H1 (cell line): ENCODE measurements at regions not wholly inside any gene's neighbourhood (a gene's known extent, or its start where the extent isn't known, plus 50 kb on each side); places are given as distances from the start of the nearest gene placed in this dataset.

Source experiments
- CTCF ChIA-PET: fragments of 300-600 bp; sonication (Branson Sonifier 250); formaldehyde crosslinking; loops from one replicate; lab custom pipeline; 2021; ENCODE audit not compliant: partially characterized antibody; lab: Charles Lee
- POLR2A ChIA-PET: fragments of 300-600 bp; sonication (Branson Sonifier 250); formaldehyde crosslinking; loops from one replicate; lab custom pipeline; 2021; ENCODE audit warnings: inconsistent platforms; ENCODE audit not compliant: partially characterized antibody; lab: Charles Lee
- DNase-seq, 2 experiments: peaks; one replicate each; pipeline versions ENCODE4 v3.0.0 to v3.0.0-alpha.2; 2010 to 2022; ENCODE audit warnings: low spot score in 2 of 2, low read depth in 1 of 2, mixed read lengths in 1 of 2
- FAIRE-seq: peaks from 2 replicates; lab custom pipeline; 2011; peaks lifted over from hg19 to GRCh38; lab: Jason Lieb, UNC
- H2AFZ ChIP-seq: 2 replicates; pipeline ENCODE4 v1.8.1; 2012; ENCODE audit warnings: low read length, inconsistent platforms
- H2AK5ac ChIP-seq: 2 replicates; pipeline ENCODE4 v1.6.1; 2013; ENCODE audit warnings: low read depth, low read length
- H2BK120ac ChIP-seq: replicated peaks from 2 replicates; pipeline ENCODE3; 2013; ENCODE audit warnings: low read depth, low read length, inconsistent platforms
- H2BK12ac ChIP-seq: 2 replicates; pipeline ENCODE4 v1.6.1; 2013; ENCODE audit warnings: low read depth, low read length
- H2BK15ac ChIP-seq: 2 replicates; pipeline ENCODE4 v1.6.1; 2013; ENCODE audit warnings: low read length
- H2BK20ac ChIP-seq: 2 replicates; pipeline ENCODE4 v1.6.1; 2013; ENCODE audit warnings: low read length
- H2BK5ac ChIP-seq: 2 replicates; pipeline ENCODE4 v1.6.1; 2013; ENCODE audit warnings: low read depth, low read length
- H3K14ac ChIP-seq: 2 replicates; pipeline ENCODE4 v1.6.1; 2013; ENCODE audit warnings: inconsistent platforms; ENCODE audit not compliant: insufficient read length
- H3K18ac ChIP-seq: 2 replicates; pipeline ENCODE4 v1.6.1; 2013; ENCODE audit warnings: low read length; ENCODE audit errors: extremely low read depth
- H3K23ac ChIP-seq: 2 replicates; pipeline ENCODE4 v1.6.1; 2013; ENCODE audit warnings: inconsistent platforms; ENCODE audit not compliant: insufficient read length
- H3K23me2 ChIP-seq: 2 replicates; pipeline ENCODE4 v1.6.1; 2013; ENCODE audit warnings: low read depth, low read length
- H3K27ac ChIP-seq: 2 replicates; pipeline ENCODE4 v1.6.1; 2011; ENCODE audit warnings: low read depth, low read length, inconsistent platforms
- H3K27me3 ChIP-seq, 4 experiments: replicated peaks in 1 of 4; 1 replicate in 1 of 4; 2 replicates in 3 of 4; pipeline versions ENCODE4 v1.6.1 to v1.8.1; 2011 to 2013; ENCODE audit warnings: low read length in 3 of 4, mild to moderate bottlenecking in 3 of 4, inconsistent platforms in 2 of 4, mixed read lengths in 2 of 4, moderate library complexity in 1 of 4; ENCODE audit not compliant: control insufficient read depth in 3 of 4, insufficient read depth in 3 of 4; ENCODE audit errors: extremely low read depth in 1 of 4
- H3K36me3 ChIP-seq, 4 experiments: 2 replicates each; pipeline versions ENCODE4 v1.6.1 to v1.8.1; 2011 to 2013; ENCODE audit warnings: mild to moderate bottlenecking in 4 of 4, low read length in 3 of 4, moderate library complexity in 2 of 4, control low read depth in 1 of 4, inconsistent platforms in 1 of 4; ENCODE audit not compliant: insufficient read depth in 4 of 4, control insufficient read depth in 2 of 4
- H3K4ac ChIP-seq: replicated peaks from 2 replicates; pipeline ENCODE3; 2013; ENCODE audit warnings: low read length, low read depth, mixed read lengths, inconsistent platforms; ENCODE audit not compliant: insufficient read length
- H3K4me1 ChIP-seq, 4 experiments: replicated peaks in 1 of 4; 1 replicate in 1 of 4; 2 replicates in 3 of 4; pipeline versions ENCODE4 v1.6.1 to v1.8.1; 2011 to 2013; ENCODE audit warnings: low read length in 3 of 4, inconsistent platforms in 2 of 4, mixed read lengths in 1 of 4; ENCODE audit not compliant: insufficient read depth in 4 of 4, control insufficient read depth in 3 of 4
- H3K4me2 ChIP-seq, 2 experiments: 2 replicates each; pipeline versions ENCODE4 v1.6.1 to v1.8.1; 2011 to 2013; ENCODE audit warnings: low read depth in 2 of 2, low read length in 2 of 2, control low read depth in 1 of 2, inconsistent platforms in 1 of 2, mild to moderate bottlenecking in 1 of 2; ENCODE audit not compliant: insufficient read depth in 1 of 2
- H3K4me3 ChIP-seq, 4 experiments: fragments of 200-600, 300-600 bp in 1 of 4; sonication (generic), shearing (Covaris generic), sonication (Bioruptor Twin) in 1 of 4; 2 replicates each; pipeline versions ENCODE4 v1.5.1 to v1.8.1; 2011 to 2016; ENCODE audit warnings: low read length in 4 of 4, low read depth in 3 of 4, control low read depth in 2 of 4, inconsistent platforms in 2 of 4, mild to moderate bottlenecking in 2 of 4, mixed read lengths in 1 of 4, moderate library complexity in 1 of 4; ENCODE audit not compliant: insufficient read depth in 2 of 4; ENCODE audit errors: extremely low read depth in 1 of 4
- H3K56ac ChIP-seq: replicated peaks from 2 replicates; pipeline ENCODE3; 2013; ENCODE audit warnings: low read depth, mild to moderate bottlenecking, mixed read lengths, low read length, inconsistent platforms; ENCODE audit not compliant: insufficient read length
- H3K79me1 ChIP-seq: 2 replicates; pipeline ENCODE4 v1.6.1; 2013; ENCODE audit warnings: low read depth, low read length, control low read depth
- H3K79me2 ChIP-seq, 2 experiments: 2 replicates each; pipeline versions ENCODE4 v1.6.1 to v1.8.1; 2012 to 2013; ENCODE audit warnings: low read length in 2 of 2, mild to moderate bottlenecking in 2 of 2, inconsistent platforms in 1 of 2; ENCODE audit not compliant: insufficient read depth in 2 of 2, control insufficient read depth in 1 of 2
- H3K9ac ChIP-seq, 4 experiments: replicated peaks in 1 of 4; 1 replicate in 1 of 4; 2 replicates in 3 of 4; pipeline versions ENCODE4 v1.6.1 to v1.8.1; 2011 to 2013; ENCODE audit warnings: low read depth in 3 of 4, low read length in 3 of 4, control low read depth in 2 of 4, mild to moderate bottlenecking in 2 of 4, moderate library complexity in 2 of 4, inconsistent platforms in 1 of 4; ENCODE audit errors: extremely low read depth in 1 of 4
- H3K9me3 ChIP-seq, 2 experiments: 2 replicates each; pipeline versions ENCODE4 v1.6.1 to v1.8.1; 2012 to 2013; ENCODE audit warnings: mild to moderate bottlenecking in 2 of 2, moderate library complexity in 2 of 2, control low read depth in 1 of 2, inconsistent platforms in 1 of 2, low read depth in 1 of 2, low read length in 1 of 2, mixed read lengths in 1 of 2; ENCODE audit not compliant: insufficient read depth in 2 of 2
- H4K20me1 ChIP-seq, 2 experiments: replicated peaks in 1 of 2; 2 replicates each; pipeline versions ENCODE3 to v1.8.1; 2011 to 2013; ENCODE audit warnings: inconsistent platforms in 2 of 2, low read length in 2 of 2, mild to moderate bottlenecking in 1 of 2; ENCODE audit not compliant: insufficient read depth in 2 of 2, control insufficient read depth in 1 of 2
- H4K5ac ChIP-seq: 2 replicates; pipeline ENCODE4 v1.6.1; 2013; ENCODE audit warnings: low read length, low read depth, mixed read lengths, inconsistent platforms; ENCODE audit not compliant: insufficient read length
- H4K8ac ChIP-seq: 2 replicates; pipeline ENCODE4 v1.8.0; 2013; ENCODE audit warnings: mild to moderate bottlenecking, moderate library complexity, low read length, inconsistent platforms; ENCODE audit not compliant: insufficient read depth; ENCODE audit errors: extremely low read depth
- H4K91ac ChIP-seq: replicated peaks from 2 replicates; pipeline ENCODE3; 2013; ENCODE audit warnings: low read length, mixed read lengths, inconsistent platforms; ENCODE audit not compliant: insufficient read length
- CHD1 ChIP-seq: IDR thresholded peaks from 2 replicates; pipeline ENCODE4 v1.6.1; 2012; ENCODE audit warnings: low read depth, low read length, improper control_type of control experiment
- EGR1 ChIP-seq: IDR thresholded peaks from 2 replicates; pipeline ENCODE4 v1.6.1; 2011; ENCODE audit warnings: low read depth, low read length, borderline replicate concordance
- EZH2 ChIP-seq: fragments of 200-600 bp; sonication (generic); IDR thresholded peaks from 2 replicates; pipeline ENCODE4 v1.7.1; 2012; ENCODE audit warnings: low read depth, mild to moderate bottlenecking, moderate library complexity, low read length, inconsistent platforms; ENCODE audit not compliant: severe bottlenecking
- FOSL1 ChIP-seq: IDR thresholded peaks from 2 replicates; pipeline ENCODE4 v1.6.1; 2011; ENCODE audit warnings: mild to moderate bottlenecking, low read depth, low read length, moderate library complexity; ENCODE audit not compliant: insufficient read depth
- GTF2F1 ChIP-seq: IDR thresholded peaks from 2 replicates; pipeline ENCODE4 v1.6.1; 2012; ENCODE audit warnings: low read depth, low read length, improper control_type of control experiment, borderline replicate concordance
- JUN ChIP-seq: IDR thresholded peaks from 2 replicates; pipeline ENCODE4 v1.6.1; 2011; ENCODE audit warnings: low read depth, mild to moderate bottlenecking, improper control_type of control experiment, low read length
- PHF8 ChIP-seq: fragments of 200-600 bp; sonication (generic); conservative IDR thresholded peaks from 2 replicates; pipeline ENCODE4 v1.7.1; 2012; ENCODE audit warnings: low read depth, mild to moderate bottlenecking, inconsistent platforms, low read length, moderate library complexity
- POLR2A ChIP-seq, 2 experiments: IDR thresholded peaks; 1 replicate in 1 of 2; 2 replicates in 1 of 2; pipeline ENCODE4 v1.6.1; 2011; ENCODE audit warnings: low read depth in 2 of 2, low read length in 2 of 2, mild to moderate bottlenecking in 2 of 2; ENCODE audit errors: control extremely low read depth in 1 of 2
- POU5F1 ChIP-seq: IDR thresholded peaks from 2 replicates; pipeline ENCODE4 v1.6.1; 2011; ENCODE audit warnings: low read depth, mild to moderate bottlenecking, low read length, moderate library complexity
- RFX5 ChIP-seq: IDR thresholded peaks from 2 replicates; pipeline ENCODE4 v1.6.1; 2011; ENCODE audit warnings: low read depth, low read length, improper control_type of control experiment, borderline replicate concordance
- SIN3A ChIP-seq, 2 experiments: IDR thresholded peaks in 1 of 2; conservative IDR thresholded peaks in 1 of 2; 2 replicates each; pipeline ENCODE4 v1.6.1; 2011 to 2012; ENCODE audit warnings: low read length in 2 of 2, improper control_type of control experiment in 1 of 2, low read depth in 1 of 2, mild to moderate bottlenecking in 1 of 2
- SIX5 ChIP-seq: IDR thresholded peaks from 2 replicates; pipeline ENCODE4 v1.6.1; 2011; ENCODE audit warnings: mild to moderate bottlenecking, low read depth, low read length
- TAF7 ChIP-seq: optimal IDR thresholded peaks from 2 replicates; pipeline ENCODE3; 2011; ENCODE audit warnings: low read depth, mild to moderate bottlenecking, inconsistent platforms, low read length, moderate library complexity, borderline replicate concordance
- ZNF274 ChIP-seq: IDR thresholded peaks from 2 replicates; pipeline ENCODE4 v1.7.0; 2012; ENCODE audit warnings: low read length, borderline replicate concordance; ENCODE audit errors: extremely low read depth
- WGBS, 2 experiments: shearing (Covaris generic) in 1 of 2; methylation state at CpG; one replicate each; pipeline versions ENCODE4 v1.1.6 to v1.1.7; 2013 to 2015; ENCODE audit warnings: low lambda C conversion rate in 2 of 2, mixed read lengths in 2 of 2, inconsistent platforms in 1 of 2, low coverage in 1 of 2, missing lambda C conversion rate in 1 of 2; ENCODE audit not compliant: insufficient replicate concordance in 2 of 2, insufficient coverage in 1 of 2, insufficient read length in 1 of 2; ENCODE audit errors: extremely low coverage in 1 of 2, missing lambda C conversion rate in 1 of 2; 5-methylcytosine and 5-hydroxymethylcytosine counted together
- TF ChIP-seq, protein P1 (sequence below): IDR thresholded peaks from 2 replicates; pipeline ENCODE4 v1.6.1; 2011; ENCODE audit warnings: low read length, improper control_type of control experiment

DNA sequence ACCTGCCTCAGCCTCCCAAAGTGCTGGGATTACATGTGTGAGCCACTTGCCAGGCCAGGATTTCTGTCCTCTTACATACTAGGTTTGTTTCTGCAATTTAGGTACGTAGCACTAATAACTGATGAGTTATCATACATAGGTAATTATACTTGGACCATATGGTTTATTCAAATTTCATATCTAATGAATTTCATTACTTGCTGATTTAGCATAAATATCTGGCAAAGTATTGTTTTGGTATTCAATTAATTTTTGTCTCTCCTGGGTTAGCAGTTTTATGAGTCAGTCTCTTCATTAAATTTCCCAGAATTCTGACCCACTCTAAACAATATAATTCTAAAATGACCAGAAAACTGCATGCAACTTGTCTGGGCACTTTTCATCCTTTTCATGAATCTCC lies 2146.5 kb downstream of the TP53TG3F start:
- no peak for FAIRE-seq
- no peaks in the 10 kb centered on the region for H4K20me1 ChIP-seq
- H4K5ac ChIP-seq = no peak overlapping the region
- no peak overlapping the region for H2BK20ac ChIP-seq
- H3K23ac ChIP-seq = no peak overlapping the region
- no peak for DNase-seq
- no peak overlapping the region for H4K91ac ChIP-seq
- no peak overlapping the region for H3K4me2 ChIP-seq
- H2BK120ac ChIP-seq = no peak overlapping the region
- no peak overlapping the region for H3K14ac ChIP-seq
- no peak overlapping the region for H3K56ac ChIP-seq
- POLR2A ChIA-PET = no interaction called here
- WGBS, 2 experiments = 79% methylated on average over 1 of the region's 1 CpG; no CpG with 5 or more reads in 1 of the 2 experiments
- peaks cover 16 to 41% of the 10 kb centered on the region in 2 experiments; a peak in 3 of 4 replicates for H3K9me3 ChIP-seq
- no peak overlapping the region for H2AK5ac ChIP-seq
- H2AFZ ChIP-seq = no peak overlapping the region
- H3K4me3 ChIP-seq = no peak overlapping the region
- no peaks in the 10 kb centered on the region for H3K23me2 ChIP-seq
- no peak overlapping the region for H2BK12ac ChIP-seq
- no peaks in the 10 kb centered on the region for H3K27me3 ChIP-seq
- no peak overlapping the region for H2BK5ac ChIP-seq
- no peak overlapping the region for H3K18ac ChIP-seq
- H2BK15ac ChIP-seq = no peak overlapping the region
- H3K36me3 ChIP-seq = no peaks in the 10 kb centered on the region; a peak in 1 of 8 replicates
- H4K8ac ChIP-seq = no peak overlapping the region
- no peak overlapping the region for H3K27ac ChIP-seq
- H3K4ac ChIP-seq = no peak overlapping the region
- no peaks in the 10 kb centered on the region for H3K79me1 ChIP-seq
- CTCF ChIA-PET = no interaction called here
- no peaks in the 10 kb centered on the region for H3K4me1 ChIP-seq
- H3K79me2 ChIP-seq = no peaks in the 10 kb centered on the region
- H3K9ac ChIP-seq = no peak overlapping the region
- no peak for TF ChIP-seq EZH2
- no peak for TF ChIP-seq PHF8
- no peak for TF ChIP-seq POU5F1
- no peak for TF ChIP-seq ZNF274
- no peak for TF ChIP-seq GTF2F1
- TF ChIP-seq TAF7 = no peak
- no peak for TF ChIP-seq RFX5
- no peak for TF ChIP-seq SIX5
- TF ChIP-seq EGR1 = no peak
- TF ChIP-seq SIN3A (conservative IDR thresholded peaks at IDR 0.05 in 1 of 2, IDR thresholded peaks at IDR 0.05 in 1 of 2; ENCODE audit: low read depth in 1 of 2, low read length in 2 of 2) = no peak
- TF ChIP-seq CHD1 = no peak
- TF ChIP-seq, protein P1, sequence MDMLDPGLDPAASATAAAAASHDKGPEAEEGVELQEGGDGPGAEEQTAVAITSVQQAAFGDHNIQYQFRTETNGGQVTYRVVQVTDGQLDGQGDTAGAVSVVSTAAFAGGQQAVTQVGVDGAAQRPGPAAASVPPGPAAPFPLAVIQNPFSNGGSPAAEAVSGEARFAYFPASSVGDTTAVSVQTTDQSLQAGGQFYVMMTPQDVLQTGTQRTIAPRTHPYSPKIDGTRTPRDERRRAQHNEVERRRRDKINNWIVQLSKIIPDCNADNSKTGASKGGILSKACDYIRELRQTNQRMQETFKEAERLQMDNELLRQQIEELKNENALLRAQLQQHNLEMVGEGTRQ = no peak
- TF ChIP-seq JUN = no peak
- TF ChIP-seq FOSL1 = no peak
- TF ChIP-seq POLR2A (IDR thresholded peaks at IDR 0.05; ENCODE audit: control extremely low read depth in 1 of 2, low read depth in 2 of 2, low read length in 2 of 2) = no peak
